DND-41 (cell line): ENCODE measurements at regions not wholly inside any gene's neighbourhood (a gene's known extent, or its start where the extent isn't known, plus 50 kb on each side); places are given as distances from the start of the nearest gene placed in this dataset.

Source experiments
- CTCF ChIP-seq: IDR thresholded peaks from 2 replicates; pipeline ENCODE4 v1.5.1; 2012; ENCODE audit warnings: borderline replicate concordance, low read length, moderate library complexity, mild to moderate bottlenecking; ENCODE audit not compliant: poor library complexity, severe bottlenecking; ENCODE audit errors: extremely low read depth
- EZH2 ChIP-seq: IDR thresholded peaks from 3 replicates; pipeline ENCODE4 v1.6.1; 2012; ENCODE audit warnings: borderline replicate concordance, low read depth, mild to moderate bottlenecking, moderate library complexity, low read length, inconsistent platforms; ENCODE audit not compliant: severe bottlenecking

GRCh38 chr5:64019746-64020145 lies 57.5 kb upstream of the HTR1A start:
- TF ChIP-seq EZH2: no peak
- no peak for TF ChIP-seq CTCF
